ENCODE measurements at regions not wholly inside any gene's neighbourhood (a gene's known extent, or its start where the extent isn't known, plus 50 kb on each side); places are given as distances from the start of the nearest gene placed in this dataset.

DNA sequence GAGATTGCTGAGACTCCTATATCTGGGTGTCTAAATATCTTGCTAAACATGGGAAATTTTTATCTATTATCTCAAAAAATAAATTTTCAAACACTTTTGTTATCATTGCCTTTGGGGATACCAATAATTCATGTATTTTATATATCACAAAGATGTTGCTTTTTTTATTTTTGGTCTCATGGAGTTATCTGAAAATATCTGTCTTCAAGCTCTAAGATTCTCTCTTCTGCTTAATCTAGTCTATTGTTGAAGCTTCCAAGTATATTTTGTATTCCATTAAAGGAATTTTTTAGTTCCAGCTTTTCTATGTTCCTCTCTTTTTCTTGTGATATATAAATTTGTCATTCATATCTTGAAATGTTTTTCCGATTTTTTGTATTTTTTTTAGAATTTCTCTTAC lies 812.0 kb downstream of the DACH1 start:
- TF ChIP-seq EZH2 (IDR thresholded peaks at IDR 0.05; ENCODE audit: insufficient read depth, low read length): no peak
- TF ChIP-seq, protein P1, sequence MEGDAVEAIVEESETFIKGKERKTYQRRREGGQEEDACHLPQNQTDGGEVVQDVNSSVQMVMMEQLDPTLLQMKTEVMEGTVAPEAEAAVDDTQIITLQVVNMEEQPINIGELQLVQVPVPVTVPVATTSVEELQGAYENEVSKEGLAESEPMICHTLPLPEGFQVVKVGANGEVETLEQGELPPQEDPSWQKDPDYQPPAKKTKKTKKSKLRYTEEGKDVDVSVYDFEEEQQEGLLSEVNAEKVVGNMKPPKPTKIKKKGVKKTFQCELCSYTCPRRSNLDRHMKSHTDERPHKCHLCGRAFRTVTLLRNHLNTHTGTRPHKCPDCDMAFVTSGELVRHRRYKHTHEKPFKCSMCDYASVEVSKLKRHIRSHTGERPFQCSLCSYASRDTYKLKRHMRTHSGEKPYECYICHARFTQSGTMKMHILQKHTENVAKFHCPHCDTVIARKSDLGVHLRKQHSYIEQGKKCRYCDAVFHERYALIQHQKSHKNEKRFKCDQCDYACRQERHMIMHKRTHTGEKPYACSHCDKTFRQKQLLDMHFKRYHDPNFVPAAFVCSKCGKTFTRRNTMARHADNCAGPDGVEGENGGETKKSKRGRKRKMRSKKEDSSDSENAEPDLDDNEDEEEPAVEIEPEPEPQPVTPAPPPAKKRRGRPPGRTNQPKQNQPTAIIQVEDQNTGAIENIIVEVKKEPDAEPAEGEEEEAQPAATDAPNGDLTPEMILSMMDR (IDR thresholded peaks at IDR 0.05; ENCODE audit: insufficient read depth, low read depth, low read length): no peak

Measured in astrocyte (in vitro differentiated cells and primary cell).